ENCODE measurements at regions not wholly inside any gene's neighbourhood (a gene's known extent, or its start where the extent isn't known, plus 50 kb on each side); places are given as distances from the start of the nearest gene placed in this dataset.

- TF ChIP-seq, protein P1, sequence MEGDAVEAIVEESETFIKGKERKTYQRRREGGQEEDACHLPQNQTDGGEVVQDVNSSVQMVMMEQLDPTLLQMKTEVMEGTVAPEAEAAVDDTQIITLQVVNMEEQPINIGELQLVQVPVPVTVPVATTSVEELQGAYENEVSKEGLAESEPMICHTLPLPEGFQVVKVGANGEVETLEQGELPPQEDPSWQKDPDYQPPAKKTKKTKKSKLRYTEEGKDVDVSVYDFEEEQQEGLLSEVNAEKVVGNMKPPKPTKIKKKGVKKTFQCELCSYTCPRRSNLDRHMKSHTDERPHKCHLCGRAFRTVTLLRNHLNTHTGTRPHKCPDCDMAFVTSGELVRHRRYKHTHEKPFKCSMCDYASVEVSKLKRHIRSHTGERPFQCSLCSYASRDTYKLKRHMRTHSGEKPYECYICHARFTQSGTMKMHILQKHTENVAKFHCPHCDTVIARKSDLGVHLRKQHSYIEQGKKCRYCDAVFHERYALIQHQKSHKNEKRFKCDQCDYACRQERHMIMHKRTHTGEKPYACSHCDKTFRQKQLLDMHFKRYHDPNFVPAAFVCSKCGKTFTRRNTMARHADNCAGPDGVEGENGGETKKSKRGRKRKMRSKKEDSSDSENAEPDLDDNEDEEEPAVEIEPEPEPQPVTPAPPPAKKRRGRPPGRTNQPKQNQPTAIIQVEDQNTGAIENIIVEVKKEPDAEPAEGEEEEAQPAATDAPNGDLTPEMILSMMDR (IDR thresholded peaks at IDR 0.05): no peak
- TF ChIP-seq POLR2AphosphoS5 (IDR thresholded peaks at IDR 0.05; ENCODE audit: low read depth, low read length) (no peak), TCF7L2 (IDR thresholded peaks at IDR 0.05; ENCODE audit: low read depth, low read length) (no peak), SIN3A (IDR thresholded peaks at IDR 0.05; ENCODE audit: borderline replicate concordance, insufficient read depth, low read depth, low read length) (no peak)
- TF ChIP-seq, protein P2, sequence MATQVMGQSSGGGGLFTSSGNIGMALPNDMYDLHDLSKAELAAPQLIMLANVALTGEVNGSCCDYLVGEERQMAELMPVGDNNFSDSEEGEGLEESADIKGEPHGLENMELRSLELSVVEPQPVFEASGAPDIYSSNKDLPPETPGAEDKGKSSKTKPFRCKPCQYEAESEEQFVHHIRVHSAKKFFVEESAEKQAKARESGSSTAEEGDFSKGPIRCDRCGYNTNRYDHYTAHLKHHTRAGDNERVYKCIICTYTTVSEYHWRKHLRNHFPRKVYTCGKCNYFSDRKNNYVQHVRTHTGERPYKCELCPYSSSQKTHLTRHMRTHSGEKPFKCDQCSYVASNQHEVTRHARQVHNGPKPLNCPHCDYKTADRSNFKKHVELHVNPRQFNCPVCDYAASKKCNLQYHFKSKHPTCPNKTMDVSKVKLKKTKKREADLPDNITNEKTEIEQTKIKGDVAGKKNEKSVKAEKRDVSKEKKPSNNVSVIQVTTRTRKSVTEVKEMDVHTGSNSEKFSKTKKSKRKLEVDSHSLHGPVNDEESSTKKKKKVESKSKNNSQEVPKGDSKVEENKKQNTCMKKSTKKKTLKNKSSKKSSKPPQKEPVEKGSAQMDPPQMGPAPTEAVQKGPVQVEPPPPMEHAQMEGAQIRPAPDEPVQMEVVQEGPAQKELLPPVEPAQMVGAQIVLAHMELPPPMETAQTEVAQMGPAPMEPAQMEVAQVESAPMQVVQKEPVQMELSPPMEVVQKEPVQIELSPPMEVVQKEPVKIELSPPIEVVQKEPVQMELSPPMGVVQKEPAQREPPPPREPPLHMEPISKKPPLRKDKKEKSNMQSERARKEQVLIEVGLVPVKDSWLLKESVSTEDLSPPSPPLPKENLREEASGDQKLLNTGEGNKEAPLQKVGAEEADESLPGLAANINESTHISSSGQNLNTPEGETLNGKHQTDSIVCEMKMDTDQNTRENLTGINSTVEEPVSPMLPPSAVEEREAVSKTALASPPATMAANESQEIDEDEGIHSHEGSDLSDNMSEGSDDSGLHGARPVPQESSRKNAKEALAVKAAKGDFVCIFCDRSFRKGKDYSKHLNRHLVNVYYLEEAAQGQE (IDR thresholded peaks at IDR 0.05; ENCODE audit: insufficient read depth in 1 of 2, low read depth in 2 of 2, low read length in 1 of 2): no peak
These were observed 252.8 kb downstream of the NAP1L3 start for GRCh38 chrX:93420525-93421082.
